HuH-7 (cell line): ENCODE measurements at regions not wholly inside any gene's neighbourhood (a gene's known extent, or its start where the extent isn't known, plus 50 kb on each side); places are given as distances from the start of the nearest gene placed in this dataset.
"Not testable (repeated sequence)": the region's sequence is repeated elsewhere in the genome, so short reads cannot be mapped to it uniquely, and the experiment has no call there.

Experiments
- DNase-seq: peaks from one replicate; pipeline ENCODE4 v3.0.0; 2011; ENCODE audit warnings: low spot score

- DNase-seq = no peak
These were observed 209.5 kb downstream of the TOMM20 start for GRCh38 chr1:234918961-234919761.

- no peak for DNase-seq
These were observed 210.3 kb downstream of the TOMM20 start for GRCh38 chr1:234918181-234918841.

GRCh38 chr1:234917495-234918180 lies 211.0 kb downstream of the TOMM20 start:
- no peak for DNase-seq

- DNase-seq = no peak
These were observed 211.8 kb downstream of the TOMM20 start for GRCh38 chr1:234916840-234917239.

- peak; percentile 42 for DNase-seq
These were observed 212.5 kb downstream of the TOMM20 start for GRCh38 chr1:234915924-234916675.

GRCh38 chr1:234914606-234915290 lies 213.9 kb downstream of the TOMM20 start:
- DNase-seq = no peak

GRCh38 chr1:234913771-234914170 lies 214.9 kb downstream of the TOMM20 start:
- DNase-seq = no peak

GRCh38 chr1:234913278-234913649 lies 215.4 kb downstream of the TOMM20 start:
- DNase-seq = no peak

- no peak for DNase-seq
These were observed 215.9 kb downstream of the TOMM20 start for GRCh38 chr1:234912548-234913277.

GRCh38 chr1:234911787-234912186 lies 216.8 kb downstream of the TOMM20 start:
- DNase-seq = no peak

GRCh38 chr1:234911136-234911535 lies 217.5 kb downstream of the TOMM20 start:
- not testable (repeated sequence) for DNase-seq

GRCh38 chr1:234909851-234910250 lies 218.8 kb downstream of the TOMM20 start:
- no peak for DNase-seq

GRCh38 chr1:234909307-234909810 lies 219.3 kb downstream of the TOMM20 start:
- no peak for DNase-seq

- DNase-seq = no peak
These were observed 220.1 kb downstream of the TOMM20 start for GRCh38 chr1:234908571-234908970.

- peak; percentile 35 for DNase-seq
These were observed 220.7 kb downstream of the TOMM20 start for GRCh38 chr1:234907940-234908405.

GRCh38 chr1:234907208-234907939 lies 221.3 kb downstream of the TOMM20 start:
- no peak for DNase-seq

GRCh38 chr1:234906654-234907053 lies 222.0 kb downstream of the TOMM20 start:
- no peak for DNase-seq

GRCh38 chr1:234902774-234903547 lies 225.7 kb downstream of the TOMM20 start:
- DNase-seq = no peak

GRCh38 chr1:234901491-234902049 lies 227.1 kb downstream of the TOMM20 start:
- DNase-seq = no peak
